Mesothelial cell of epicardium (in vitro differentiated cells): ENCODE measurements at regions not wholly inside any gene's neighbourhood (a gene's known extent, or its start where the extent isn't known, plus 50 kb on each side); places are given as distances from the start of the nearest gene placed in this dataset.

Source experiments
- DNase-seq, 2 experiments: peaks; one replicate each; pipeline ENCODE4 v3.0.0; 2021; ENCODE audit warnings: low spot score in 2 of 2; ENCODE audit not compliant: unreplicated experiment in 2 of 2
- H3K27ac Mint-ChIP-seq: 2 replicates; pipeline ENCODE4 v1.8.0; 2021; ENCODE audit warnings: mixed read lengths
- H3K27me3 Mint-ChIP-seq: 2 replicates; pipeline ENCODE4 v1.8.0; 2021; ENCODE audit warnings: low read depth, mixed read lengths
- H3K36me3 Mint-ChIP-seq: 2 replicates; pipeline ENCODE4 v1.8.0; 2021; ENCODE audit warnings: mixed read lengths
- H3K4me1 Mint-ChIP-seq: 2 replicates; pipeline ENCODE4 v1.8.0; 2021; ENCODE audit warnings: mixed read lengths
- H3K4me3 Mint-ChIP-seq: 2 replicates; pipeline ENCODE4 v1.8.0; 2021; ENCODE audit warnings: mild to moderate bottlenecking, moderate library complexity, mixed read lengths
- H3K9me3 Mint-ChIP-seq: 2 replicates; pipeline ENCODE4 v1.8.0; 2021; ENCODE audit warnings: mixed read lengths
- CTCF ChIP-seq: fragments of 200-600 bp; sonication (generic); IDR thresholded peaks from one replicate; pipeline ENCODE4 v1.5.0; 2021; ENCODE audit warnings: antibody characterized with exemption; ENCODE audit not compliant: unreplicated experiment

GRCh38 chr11:106399076-106399511 lies 321.6 kb downstream of the AASDHPPT start:
- H3K4me3 Mint-ChIP-seq, result no peak overlapping the region
- H3K36me3 Mint-ChIP-seq, result peaks cover 4% of the 10 kb centered on the region
- peak overlapping the region; percentile 15 for H3K27ac Mint-ChIP-seq
- DNase-seq, result no peak
- TF ChIP-seq CTCF, result no peak
- H3K9me3 Mint-ChIP-seq, result peaks cover 12% of the 10 kb centered on the region
- peaks cover 15% of the 10 kb centered on the region for H3K4me1 Mint-ChIP-seq
- H3K27me3 Mint-ChIP-seq, result no peaks in the 10 kb centered on the region

GRCh38 chr11:106399624-106400023 lies 322.2 kb downstream of the AASDHPPT start:
- DNase-seq, result no peak
- H3K36me3 Mint-ChIP-seq, result peaks cover 4% of the 10 kb centered on the region
- H3K27me3 Mint-ChIP-seq, result no peaks in the 10 kb centered on the region
- no peak overlapping the region for H3K27ac Mint-ChIP-seq
- H3K9me3 Mint-ChIP-seq, result peaks cover 12% of the 10 kb centered on the region
- no peak overlapping the region for H3K4me3 Mint-ChIP-seq
- peaks cover 15% of the 10 kb centered on the region for H3K4me1 Mint-ChIP-seq
- no peak for TF ChIP-seq CTCF

GRCh38 chr11:106400949-106401570 lies 323.6 kb downstream of the AASDHPPT start:
- DNase-seq, result no peak
- H3K9me3 Mint-ChIP-seq, result peaks cover 13% of the 10 kb centered on the region
- H3K36me3 Mint-ChIP-seq, result no peaks in the 10 kb centered on the region
- no peak overlapping the region for H3K4me3 Mint-ChIP-seq
- no peaks in the 10 kb centered on the region for H3K27me3 Mint-ChIP-seq
- peaks cover 15% of the 10 kb centered on the region for H3K4me1 Mint-ChIP-seq
- no peak for TF ChIP-seq CTCF
- H3K27ac Mint-ChIP-seq, result no peak overlapping the region

GRCh38 chr11:106403751-106404150 lies 326.3 kb downstream of the AASDHPPT start:
- Mint-ChIP-seq H3K9me3 (peaks cover 11% of the 10 kb centered on the region), H3K27me3 (no peaks in the 10 kb centered on the region), H3K4me1 (peaks cover 5% of the 10 kb centered on the region), H3K36me3 (no peaks in the 10 kb centered on the region), H3K27ac (no peak overlapping the region), H3K4me3 (no peak overlapping the region)
- DNase-seq, result no peak
- TF ChIP-seq CTCF, result no peak

DNA sequence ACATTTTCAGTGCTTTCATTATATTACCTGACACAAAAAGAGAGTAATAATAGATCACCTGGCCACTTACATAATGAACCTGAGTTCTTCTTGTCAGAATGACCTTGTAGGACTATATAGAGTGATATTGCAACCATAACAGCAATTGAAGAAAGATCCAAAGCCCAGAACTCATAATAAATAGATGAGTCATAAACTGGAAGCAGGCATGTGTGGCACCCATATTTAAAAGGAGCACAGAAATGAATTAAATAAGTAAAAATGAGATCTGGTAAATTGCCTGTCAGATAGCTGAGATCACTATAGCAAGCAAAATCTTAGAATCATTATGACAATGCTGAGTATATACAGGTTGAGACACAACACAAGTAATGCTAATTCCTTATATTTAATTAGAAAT lies 331.8 kb downstream of the AASDHPPT start:
- no peak for TF ChIP-seq CTCF
- H3K4me3 Mint-ChIP-seq, result no peak overlapping the region
- peaks cover 7% of the 10 kb centered on the region for H3K9me3 Mint-ChIP-seq
- no peaks in the 10 kb centered on the region for H3K27me3 Mint-ChIP-seq
- no peaks in the 10 kb centered on the region for H3K4me1 Mint-ChIP-seq
- no peak for DNase-seq
- H3K27ac Mint-ChIP-seq, result no peak overlapping the region
- no peaks in the 10 kb centered on the region for H3K36me3 Mint-ChIP-seq

DNA sequence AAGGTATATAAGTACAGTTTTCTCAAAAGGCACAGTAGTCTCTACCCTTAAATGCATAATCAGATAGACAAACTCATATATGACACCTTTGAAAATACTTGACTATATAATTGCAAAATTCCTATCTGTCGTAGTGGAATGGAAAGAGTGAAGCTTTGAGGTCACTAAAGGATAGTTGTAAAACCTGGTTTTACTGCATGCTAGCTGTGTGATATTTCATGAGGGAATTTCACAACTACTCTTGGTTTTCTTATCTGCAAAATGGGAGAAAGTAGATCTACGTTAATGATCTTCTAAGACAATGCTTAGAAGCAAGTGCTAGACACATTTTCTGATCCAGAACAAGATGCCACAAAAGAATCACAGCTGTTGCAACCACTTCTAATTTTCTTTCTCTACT lies 332.2 kb downstream of the AASDHPPT start:
- no peak for TF ChIP-seq CTCF
- Mint-ChIP-seq H3K9me3 (peaks cover 7% of the 10 kb centered on the region), H3K4me3 (no peak overlapping the region), H3K27me3 (no peaks in the 10 kb centered on the region), H3K27ac (no peak overlapping the region), H3K4me1 (no peaks in the 10 kb centered on the region), H3K36me3 (no peaks in the 10 kb centered on the region)
- DNase-seq, result no peak
